HG03097 (cell line): ENCODE measurements at regions not wholly inside any gene's neighbourhood (a gene's known extent, or its start where the extent isn't known, plus 50 kb on each side); places are given as distances from the start of the nearest gene placed in this dataset.
A peak's percentile ranks its signal among the peaks of the same experiment; 100 is the strongest.

Experiments
- ATAC-seq: cut with Tn5 transposase; IDR thresholded peaks from one replicate; pipeline ENCODE4 v1.9.1; 2021; ENCODE audit not compliant: unreplicated experiment, low FRiP score

- no peak for ATAC-seq
Observed at GRCh38 chr6:29884261-29884660, 56.6 kb downstream of the HLA-G start.

GRCh38 chr6:29886701-29887100 lies 55.6 kb upstream of the HLA-A start:
- no peak for ATAC-seq

GRCh38 chr6:29887330-29887818 lies 55.0 kb upstream of the HLA-A start:
- ATAC-seq, result peak; percentile 14

GRCh38 chr6:29887819-29888776 lies 54.2 kb upstream of the HLA-A start:
- peak; percentile 76 for ATAC-seq
